ENCODE measurements at regions not wholly inside any gene's neighbourhood (a gene's known extent, or its start where the extent isn't known, plus 50 kb on each side); places are given as distances from the start of the nearest gene placed in this dataset.

- TF ChIP-seq MAX (IDR thresholded peaks at IDR 0.05; ENCODE audit: low read depth, low read length) (no peak), CTCF (IDR thresholded peaks at IDR 0.05; ENCODE audit: low read depth, low read length) (no peak), POLR2A (IDR thresholded peaks at IDR 0.05; ENCODE audit: extremely low read depth, insufficient read length) (no peak)
Measured at GRCh38 chr6:91697010-91697695, 1110.3 kb upstream of the MAP3K7 start.
